ENCODE measurements at regions not wholly inside any gene's neighbourhood (a gene's known extent, or its start where the extent isn't known, plus 50 kb on each side); places are given as distances from the start of the nearest gene placed in this dataset.
"Not testable (repeated sequence)": the region's sequence is repeated elsewhere in the genome, so short reads cannot be mapped to it uniquely, and the experiment has no call there.

DNA sequence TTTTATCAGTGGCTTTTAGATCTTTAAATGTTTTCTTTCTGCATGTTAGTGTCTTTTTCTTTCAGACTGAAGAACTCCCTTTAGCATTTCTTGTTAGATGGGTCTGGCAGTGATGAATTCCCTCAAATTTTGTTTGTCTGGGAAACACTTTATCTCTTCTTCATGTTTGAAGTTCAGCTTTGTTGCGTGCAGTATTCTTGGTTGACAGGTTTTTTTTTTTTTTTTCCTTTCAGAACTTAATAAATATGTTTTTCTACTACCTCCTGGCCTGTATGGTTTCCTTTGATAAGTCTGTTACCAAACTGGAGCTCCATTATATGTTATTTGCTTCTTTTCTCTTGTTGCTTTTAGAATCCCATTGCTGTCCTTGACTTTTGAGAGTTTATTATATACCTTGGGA is 89.8 kb upstream of the ACKR3 start:
- Mint-ChIP-seq H3K4me3 (ENCODE audit: unreplicated experiment) (no peak overlapping the region), H3K36me3 (ENCODE audit: low read depth, unreplicated experiment) (peaks cover 26% of the 10 kb centered on the region), H3K27me3 (ENCODE audit: unreplicated experiment) (no peaks in the 10 kb centered on the region), H3K4me1 (ENCODE audit: unreplicated experiment) (no peaks in the 10 kb centered on the region), H3K27ac (ENCODE audit: unreplicated experiment) (no peak overlapping the region), H3K9me3 (ENCODE audit: unreplicated experiment) (no peaks in the 10 kb centered on the region)
- no peak for DNase-seq (ENCODE audit: low spot score)
- TF ChIP-seq, protein P1, sequence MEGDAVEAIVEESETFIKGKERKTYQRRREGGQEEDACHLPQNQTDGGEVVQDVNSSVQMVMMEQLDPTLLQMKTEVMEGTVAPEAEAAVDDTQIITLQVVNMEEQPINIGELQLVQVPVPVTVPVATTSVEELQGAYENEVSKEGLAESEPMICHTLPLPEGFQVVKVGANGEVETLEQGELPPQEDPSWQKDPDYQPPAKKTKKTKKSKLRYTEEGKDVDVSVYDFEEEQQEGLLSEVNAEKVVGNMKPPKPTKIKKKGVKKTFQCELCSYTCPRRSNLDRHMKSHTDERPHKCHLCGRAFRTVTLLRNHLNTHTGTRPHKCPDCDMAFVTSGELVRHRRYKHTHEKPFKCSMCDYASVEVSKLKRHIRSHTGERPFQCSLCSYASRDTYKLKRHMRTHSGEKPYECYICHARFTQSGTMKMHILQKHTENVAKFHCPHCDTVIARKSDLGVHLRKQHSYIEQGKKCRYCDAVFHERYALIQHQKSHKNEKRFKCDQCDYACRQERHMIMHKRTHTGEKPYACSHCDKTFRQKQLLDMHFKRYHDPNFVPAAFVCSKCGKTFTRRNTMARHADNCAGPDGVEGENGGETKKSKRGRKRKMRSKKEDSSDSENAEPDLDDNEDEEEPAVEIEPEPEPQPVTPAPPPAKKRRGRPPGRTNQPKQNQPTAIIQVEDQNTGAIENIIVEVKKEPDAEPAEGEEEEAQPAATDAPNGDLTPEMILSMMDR (IDR thresholded peaks at IDR 0.05; ENCODE audit: unreplicated experiment): no peak

DNA sequence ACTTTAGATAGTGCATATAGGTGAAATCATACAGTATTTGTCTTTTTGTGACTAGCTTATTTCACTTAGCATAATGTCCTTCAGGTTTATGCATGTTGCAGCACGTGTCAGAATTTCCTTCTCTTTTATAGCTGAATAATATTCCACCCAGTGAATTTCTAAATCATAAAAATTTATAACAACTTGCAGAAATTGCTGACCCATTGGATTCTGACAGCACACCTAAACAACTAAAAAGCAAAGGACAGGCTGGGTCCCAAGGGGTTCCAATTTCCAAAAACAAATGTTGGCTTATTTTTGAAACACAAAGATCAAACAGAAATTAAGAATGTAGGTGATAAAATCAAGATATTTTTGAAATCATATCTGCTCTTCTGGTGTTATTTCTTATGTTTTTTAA is 86.5 kb upstream of the ACKR3 start:
- Mint-ChIP-seq H3K27me3 (ENCODE audit: unreplicated experiment) (no peaks in the 10 kb centered on the region), H3K4me1 (ENCODE audit: unreplicated experiment) (no peaks in the 10 kb centered on the region), H3K27ac (ENCODE audit: unreplicated experiment) (no peak overlapping the region), H3K36me3 (ENCODE audit: low read depth, unreplicated experiment) (peaks cover 30% of the 10 kb centered on the region), H3K9me3 (ENCODE audit: unreplicated experiment) (no peaks in the 10 kb centered on the region), H3K4me3 (ENCODE audit: unreplicated experiment) (no peak overlapping the region)
- TF ChIP-seq, protein P1 (IDR thresholded peaks at IDR 0.05; ENCODE audit: unreplicated experiment): no peak
- DNase-seq (ENCODE audit: low spot score): no peak

DNA sequence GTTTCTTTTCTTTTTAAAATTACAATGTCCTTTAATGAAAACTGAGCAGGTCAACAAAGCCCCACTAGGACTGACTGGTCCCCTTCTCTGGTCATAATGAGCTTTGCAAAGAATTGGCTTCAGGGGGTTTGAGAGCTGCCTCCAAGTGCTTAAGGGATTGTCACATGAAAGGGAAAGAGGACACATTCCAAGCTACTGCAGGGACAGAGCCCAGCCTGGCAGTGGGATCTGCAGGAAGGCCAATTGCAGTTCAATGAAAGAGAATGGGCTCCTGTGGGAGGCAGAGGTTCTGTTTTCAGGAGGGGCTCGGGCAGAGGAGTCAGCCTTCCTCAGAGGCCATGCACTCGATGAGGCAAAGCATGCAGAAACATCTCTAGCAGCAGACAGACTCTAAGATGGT is 84.1 kb upstream of the ACKR3 start:
- TF ChIP-seq, protein P1 (IDR thresholded peaks at IDR 0.05; ENCODE audit: unreplicated experiment): no peak
- Mint-ChIP-seq H3K9me3 (ENCODE audit: unreplicated experiment) (no peaks in the 10 kb centered on the region), H3K36me3 (ENCODE audit: low read depth, unreplicated experiment) (peaks cover 23% of the 10 kb centered on the region), H3K27me3 (ENCODE audit: unreplicated experiment) (no peaks in the 10 kb centered on the region), H3K4me3 (ENCODE audit: unreplicated experiment) (no peak overlapping the region), H3K27ac (ENCODE audit: unreplicated experiment) (no peak overlapping the region), H3K4me1 (ENCODE audit: unreplicated experiment) (no peaks in the 10 kb centered on the region)
- DNase-seq (ENCODE audit: low spot score): no peak

DNA sequence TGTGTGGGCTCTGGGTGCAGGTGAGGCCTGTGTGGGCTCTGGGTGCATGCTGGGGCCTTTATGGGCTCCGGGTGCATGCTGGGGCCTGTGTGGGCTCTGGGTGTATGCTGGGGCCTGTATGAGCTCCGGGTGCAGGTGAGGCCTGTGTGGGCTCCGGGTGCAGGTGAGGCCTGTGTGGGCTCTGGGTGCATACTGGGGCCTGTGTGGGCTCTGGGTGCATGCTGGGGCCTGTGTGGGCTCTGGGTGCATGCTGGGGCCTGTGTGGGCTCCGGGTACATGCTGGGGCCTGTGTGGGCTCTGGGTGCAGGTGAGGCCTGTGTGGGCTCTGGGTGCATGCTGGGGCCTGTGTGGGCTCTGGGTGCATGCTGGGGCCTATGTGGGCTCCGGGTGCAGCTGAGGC is 80.5 kb upstream of the ACKR3 start:
- H3K9me3 Mint-ChIP-seq (ENCODE audit: unreplicated experiment); DNase-seq (ENCODE audit: low spot score); H3K4me3 Mint-ChIP-seq (ENCODE audit: unreplicated experiment); H3K27ac Mint-ChIP-seq (ENCODE audit: unreplicated experiment); H3K27me3 Mint-ChIP-seq (ENCODE audit: unreplicated experiment); H3K4me1 Mint-ChIP-seq (ENCODE audit: unreplicated experiment): not testable (repeated sequence)
- H3K36me3 Mint-ChIP-seq (ENCODE audit: low read depth, unreplicated experiment): peaks cover 28% of the 10 kb centered on the region

DNA sequence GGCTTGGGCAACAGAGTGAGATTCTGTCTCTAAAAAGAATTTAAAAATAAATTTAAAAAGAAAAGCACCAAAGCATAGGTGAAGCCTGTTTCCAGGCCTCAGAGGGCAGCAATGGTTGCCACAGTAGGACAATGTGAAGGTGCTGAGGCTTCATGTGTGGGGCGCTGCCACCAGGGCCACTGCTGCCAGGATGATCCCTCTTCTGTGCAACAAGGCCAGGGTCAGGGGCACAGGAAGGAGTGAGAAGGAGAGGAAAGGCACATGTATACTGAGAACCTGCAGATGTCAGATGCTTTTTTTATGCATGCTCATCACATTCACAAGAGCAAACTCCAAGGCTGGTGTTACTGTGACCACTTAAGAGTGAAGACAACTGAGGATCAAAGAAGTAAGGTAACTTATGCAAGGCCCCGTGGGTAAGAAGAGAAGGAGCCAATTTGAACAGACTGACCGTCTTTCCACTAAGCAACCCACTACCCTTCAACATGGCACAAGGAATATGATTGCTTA is 79.7 kb upstream of the ACKR3 start:
- Mint-ChIP-seq H3K4me3 (ENCODE audit: unreplicated experiment) (no peak overlapping the region), H3K4me1 (ENCODE audit: unreplicated experiment) (no peaks in the 10 kb centered on the region), H3K27ac (ENCODE audit: unreplicated experiment) (no peak overlapping the region), H3K9me3 (ENCODE audit: unreplicated experiment) (no peaks in the 10 kb centered on the region), H3K27me3 (ENCODE audit: unreplicated experiment) (no peaks in the 10 kb centered on the region), H3K36me3 (ENCODE audit: low read depth, unreplicated experiment) (peaks cover 28% of the 10 kb centered on the region)
- DNase-seq (ENCODE audit: low spot score): no peak
- TF ChIP-seq, protein P1 (IDR thresholded peaks at IDR 0.05; ENCODE audit: unreplicated experiment): no peak

DNA sequence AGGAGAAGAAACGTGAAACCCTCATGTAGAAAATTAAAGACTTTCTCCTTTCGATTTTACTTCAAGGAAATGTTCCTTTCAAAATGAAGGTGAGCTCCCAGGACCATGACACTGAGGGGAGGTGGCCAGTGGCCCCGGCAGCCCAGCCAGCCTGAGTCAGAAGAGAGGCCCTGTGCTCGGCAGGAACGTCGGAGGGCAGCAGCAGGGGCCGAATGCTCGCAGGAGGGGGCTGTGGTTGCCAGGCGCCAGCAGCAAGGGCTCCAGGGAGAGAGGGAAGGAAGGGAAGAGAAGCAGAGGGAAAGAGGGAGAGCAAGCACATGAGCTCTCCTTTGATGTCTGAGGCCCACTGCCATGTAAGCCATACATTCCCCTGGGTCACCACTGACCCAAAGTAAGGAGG is 73.3 kb upstream of the ACKR3 start:
- H3K4me1 Mint-ChIP-seq (ENCODE audit: unreplicated experiment): no peaks in the 10 kb centered on the region
- no peak overlapping the region for H3K4me3 Mint-ChIP-seq (ENCODE audit: unreplicated experiment)
- no peak for DNase-seq (ENCODE audit: low spot score)
- TF ChIP-seq, protein P1 (IDR thresholded peaks at IDR 0.05; ENCODE audit: unreplicated experiment): no peak
- H3K36me3 Mint-ChIP-seq (ENCODE audit: low read depth, unreplicated experiment): peaks cover 32% of the 10 kb centered on the region
- H3K27me3 Mint-ChIP-seq (ENCODE audit: unreplicated experiment): peaks cover 4% of the 10 kb centered on the region
- H3K9me3 Mint-ChIP-seq (ENCODE audit: unreplicated experiment): no peaks in the 10 kb centered on the region
- no peak overlapping the region for H3K27ac Mint-ChIP-seq (ENCODE audit: unreplicated experiment)

Measured in endothelial cell (in vitro differentiated cells).